Endometrium (tissue), 2 donors: ENCODE measurements at regions not wholly inside any gene's neighbourhood (a gene's known extent, or its start where the extent isn't known, plus 50 kb on each side); places are given as distances from the start of the nearest gene placed in this dataset.

ENCODE experiments used
- FAIRE-seq: peaks from 2 replicates; lab custom pipeline; 2012; peaks lifted over from hg19 to GRCh38; lab: Jason Lieb, UNC
- donor health status: control.
- donor health status: control.

GRCh38 chr20:22918286-22918983 is 116.7 kb upstream of the SSTR4 start:
- FAIRE-seq, result no peak

DNA sequence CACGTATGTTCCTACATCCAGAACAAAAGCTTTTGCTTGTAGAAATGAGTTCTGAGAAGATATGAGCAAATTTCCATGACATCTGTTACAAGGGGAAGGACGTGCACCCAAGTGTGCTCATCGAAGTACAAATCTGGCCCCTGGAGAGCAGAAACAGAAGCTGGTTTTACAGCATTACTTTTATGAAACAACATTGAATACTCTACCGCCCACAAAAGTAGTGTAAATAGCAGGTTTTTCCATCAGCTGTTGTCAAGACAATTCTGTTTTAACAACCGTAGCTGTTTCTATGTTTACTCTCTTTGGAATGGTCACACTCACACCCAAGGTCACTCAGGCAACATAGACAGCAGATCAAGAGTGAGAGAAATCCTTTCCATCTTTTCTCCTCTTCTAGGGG is 114.2 kb upstream of the SSTR4 start:
- no peak for FAIRE-seq

GRCh38 chr20:22921595-22922421 is 113.3 kb upstream of the SSTR4 start:
- no peak for FAIRE-seq

DNA sequence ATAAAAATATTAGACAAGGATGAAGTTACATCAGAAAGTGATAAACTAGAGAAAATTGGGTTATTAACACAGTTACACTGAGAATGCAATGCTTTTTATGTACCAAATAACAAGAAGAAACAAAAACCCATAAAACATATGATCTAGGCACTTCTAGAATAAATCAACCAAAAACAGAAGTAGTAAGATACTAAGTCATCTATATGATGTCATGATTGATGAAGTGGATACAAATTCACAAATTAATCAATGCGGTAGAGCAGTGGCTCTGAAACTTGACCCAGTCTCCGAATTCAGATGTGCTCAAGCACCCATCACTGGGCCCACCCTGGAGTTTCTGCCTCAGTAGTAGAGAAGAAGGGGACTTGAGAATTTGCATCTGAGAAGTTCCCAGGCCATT is 112.1 kb upstream of the SSTR4 start:
- no peak for FAIRE-seq

DNA sequence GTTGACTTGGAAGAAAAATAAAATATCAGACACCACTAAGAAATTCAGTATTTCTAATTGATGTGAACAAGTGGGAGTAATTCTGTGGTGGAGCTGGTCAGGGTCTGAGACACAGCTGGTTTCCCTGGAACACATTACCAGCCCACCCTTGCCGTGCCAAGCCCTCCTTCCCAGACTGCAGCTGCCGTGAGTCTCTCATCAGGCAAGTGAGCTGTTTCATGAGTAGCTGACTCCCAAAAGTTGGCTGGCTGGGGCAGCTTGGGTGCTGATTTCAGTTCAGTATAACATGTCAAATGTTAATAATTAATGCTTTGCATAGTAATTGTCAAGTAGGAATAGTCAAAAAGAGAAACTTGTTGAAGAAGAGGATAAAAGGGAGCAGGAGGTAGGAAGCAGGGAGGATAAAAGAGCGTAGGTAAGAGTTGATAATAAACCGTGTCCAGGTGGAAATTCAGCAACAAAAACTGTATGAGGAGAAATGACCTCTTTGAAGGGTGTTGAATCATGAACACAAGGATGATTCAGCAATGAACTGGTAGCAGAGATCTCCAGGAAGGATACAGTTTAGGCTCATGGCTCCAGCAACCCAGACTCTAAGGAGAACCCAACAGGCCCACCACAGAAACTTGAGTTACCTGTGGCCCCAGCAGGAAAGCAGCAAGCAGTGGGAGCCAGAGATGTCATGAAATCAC is 110.9 kb upstream of the SSTR4 start:
- FAIRE-seq, result no peak

- no peak for FAIRE-seq
These were observed 110.0 kb upstream of the SSTR4 start for GRCh38 chr20:22924949-22925612.

DNA sequence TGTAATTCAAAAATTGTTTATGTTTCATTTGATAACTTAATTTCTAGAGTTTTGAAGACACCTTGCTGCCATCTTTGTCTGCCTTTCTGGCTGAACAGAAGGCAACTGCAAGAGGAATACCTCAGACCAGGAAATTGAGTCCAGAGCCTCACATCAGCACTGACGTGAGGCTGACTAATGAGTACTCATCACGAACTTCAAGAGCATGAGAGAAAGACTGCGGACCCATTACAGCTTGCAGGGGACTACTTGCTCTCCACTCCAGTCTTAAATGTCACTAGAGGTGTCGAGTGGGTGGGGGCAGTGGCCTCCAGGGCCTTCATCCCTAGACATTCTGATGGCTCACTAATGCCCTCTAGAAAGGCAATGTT is 109.5 kb upstream of the SSTR4 start:
- FAIRE-seq, result no peak

- no peak for FAIRE-seq
These were observed 107.6 kb upstream of the SSTR4 start for GRCh38 chr20:22927537-22927936.

DNA sequence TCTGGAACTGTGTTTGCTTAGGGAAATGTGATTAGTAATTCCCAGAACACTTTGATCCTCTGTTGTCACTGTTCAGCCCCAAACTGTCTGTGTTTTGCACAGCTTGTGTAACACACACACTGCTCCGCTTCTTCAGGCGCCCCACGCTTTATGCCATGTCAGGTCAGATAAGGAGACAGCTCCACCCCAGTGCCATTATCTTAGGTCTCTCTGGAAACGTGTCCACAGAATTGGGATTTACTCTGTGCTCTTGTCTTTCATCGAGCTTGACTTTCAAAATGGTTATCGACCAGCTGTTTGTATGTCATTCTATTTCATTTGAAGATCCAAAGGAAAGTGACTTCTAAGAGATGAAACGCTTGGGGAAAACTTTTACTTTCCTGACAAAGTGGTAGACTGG is 106.4 kb upstream of the SSTR4 start:
- FAIRE-seq, result no peak

GRCh38 chr20:22929661-22930060 is 105.5 kb upstream of the SSTR4 start:
- no peak for FAIRE-seq

DNA sequence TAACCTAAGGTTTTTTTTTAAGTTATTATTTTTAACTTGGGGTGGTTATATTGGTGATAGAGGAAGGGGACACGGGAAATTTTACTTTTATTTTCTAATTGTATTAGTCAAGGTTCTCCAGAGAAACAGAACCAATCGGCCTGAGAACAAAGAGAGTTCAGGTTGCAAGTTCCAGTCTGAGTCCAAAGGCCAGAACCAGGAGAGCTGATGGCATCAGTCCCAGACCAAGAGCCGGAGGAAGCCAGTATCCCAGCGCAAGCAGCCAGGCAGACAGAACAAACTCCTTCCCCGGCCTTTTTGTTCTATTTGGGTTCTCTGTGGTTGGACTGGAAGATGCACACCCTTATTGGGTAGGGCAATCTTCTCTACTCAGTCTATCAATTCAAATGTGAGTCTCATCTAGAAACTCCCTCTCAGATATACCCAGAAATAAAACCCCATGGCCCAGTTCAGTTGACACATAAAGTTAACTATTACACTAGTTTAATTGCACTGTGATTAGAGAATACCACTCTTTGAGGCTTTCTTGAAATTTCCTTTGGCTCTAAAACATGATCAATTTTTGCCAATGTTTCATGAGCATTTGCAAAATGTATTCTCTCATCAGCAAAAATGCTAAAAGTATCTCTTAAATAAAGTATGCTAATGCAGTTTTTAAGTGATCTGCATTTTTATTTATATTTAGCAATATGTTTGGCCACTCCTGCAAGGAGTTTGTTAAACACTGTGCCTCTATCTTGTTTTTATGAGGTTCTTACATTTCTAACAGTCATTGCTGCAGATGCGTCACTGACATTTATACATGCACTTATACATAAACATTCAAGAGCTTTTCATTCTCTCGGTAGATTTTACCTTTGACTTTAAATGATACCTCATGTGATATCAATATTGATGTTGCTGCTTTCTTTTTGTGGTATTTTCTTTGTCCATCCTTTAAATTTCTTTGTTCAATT is 103.2 kb upstream of the SSTR4 start:
- FAIRE-seq, result no peak

GRCh38 chr20:22939181-22939580 is 95.9 kb upstream of the SSTR4 start:
- no peak for FAIRE-seq

GRCh38 chr20:22940350-22940749 is 94.8 kb upstream of the SSTR4 start:
- FAIRE-seq, result no peak

GRCh38 chr20:22941550-22941949 is 93.6 kb upstream of the SSTR4 start:
- no peak for FAIRE-seq

DNA sequence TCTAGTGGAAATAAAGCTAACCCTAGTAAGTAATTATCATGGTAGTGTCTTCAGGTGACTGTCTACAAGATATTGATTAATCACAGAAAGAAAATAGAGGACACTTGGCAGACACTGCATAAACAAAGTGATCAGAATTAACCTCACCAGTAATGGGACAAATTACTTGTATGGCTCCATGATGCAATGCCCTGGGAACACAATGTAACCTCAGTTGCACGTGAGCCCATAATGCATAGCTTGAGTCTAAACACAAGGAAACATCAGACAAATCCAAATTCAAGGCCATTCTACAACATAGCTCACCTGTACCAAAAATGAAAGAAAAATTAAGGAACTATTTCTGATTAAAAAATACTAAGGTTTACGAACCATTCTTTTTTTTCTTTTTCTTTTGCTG is 92.4 kb upstream of the SSTR4 start:
- FAIRE-seq, result no peak

DNA sequence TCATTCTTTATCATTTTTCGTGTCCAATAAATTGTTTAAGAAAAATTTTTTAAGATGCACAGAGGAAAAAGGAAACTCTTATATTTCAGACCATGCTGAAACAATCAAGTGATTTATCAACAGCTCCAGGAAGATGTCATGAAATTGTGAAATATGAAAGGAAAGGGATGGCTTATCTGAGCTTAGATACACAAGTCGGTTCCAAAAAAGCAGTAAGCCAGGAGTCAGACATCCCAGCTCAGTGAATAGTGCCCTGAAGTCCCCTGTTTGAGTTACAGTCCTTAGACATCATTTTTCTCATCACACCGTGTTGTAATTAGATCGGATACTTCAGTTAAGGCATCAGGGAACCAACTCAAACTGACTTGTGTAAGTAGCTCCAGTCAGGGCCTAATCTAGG is 91.0 kb upstream of the SSTR4 start:
- FAIRE-seq, result no peak

DNA sequence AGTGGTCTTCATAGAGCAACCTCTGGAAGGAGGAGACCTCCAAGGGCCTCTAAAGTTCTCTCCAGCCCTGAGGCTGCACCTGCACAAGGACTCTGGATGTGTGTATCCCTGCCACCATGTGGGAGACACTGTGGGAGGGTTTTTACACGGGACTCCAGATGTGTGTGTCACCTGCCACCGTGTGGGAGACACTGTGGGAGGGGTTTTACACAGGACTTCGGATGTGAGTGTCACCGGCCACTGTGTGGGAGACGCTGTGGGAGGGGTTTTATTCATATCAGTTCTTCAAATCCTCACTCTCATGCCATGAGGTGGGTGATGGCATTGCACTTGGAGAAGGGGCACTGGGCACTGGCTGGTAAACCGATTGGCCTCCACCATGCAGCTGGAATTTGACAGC is 90.2 kb upstream of the SSTR4 start:
- FAIRE-seq, result no peak

DNA sequence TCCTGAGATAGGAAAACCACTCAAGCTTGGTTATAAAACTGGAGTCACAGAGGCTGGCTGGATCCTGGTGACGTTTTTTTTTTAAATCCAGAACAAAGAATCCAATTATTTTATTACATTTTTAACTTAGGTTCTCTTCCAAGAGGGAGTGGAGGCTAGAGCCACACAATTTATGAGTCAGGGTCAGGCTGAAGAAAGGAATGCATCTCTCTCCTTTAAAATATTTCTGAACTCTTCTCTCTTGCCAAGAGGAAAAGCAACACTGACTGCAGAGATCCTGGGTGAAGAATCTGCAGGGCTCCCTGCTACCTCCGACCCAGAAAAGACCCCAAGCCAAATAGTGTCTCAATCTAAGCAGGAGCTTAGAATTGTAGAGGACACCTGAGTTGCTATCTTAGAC is 88.5 kb upstream of the SSTR4 start:
- no peak for FAIRE-seq

DNA sequence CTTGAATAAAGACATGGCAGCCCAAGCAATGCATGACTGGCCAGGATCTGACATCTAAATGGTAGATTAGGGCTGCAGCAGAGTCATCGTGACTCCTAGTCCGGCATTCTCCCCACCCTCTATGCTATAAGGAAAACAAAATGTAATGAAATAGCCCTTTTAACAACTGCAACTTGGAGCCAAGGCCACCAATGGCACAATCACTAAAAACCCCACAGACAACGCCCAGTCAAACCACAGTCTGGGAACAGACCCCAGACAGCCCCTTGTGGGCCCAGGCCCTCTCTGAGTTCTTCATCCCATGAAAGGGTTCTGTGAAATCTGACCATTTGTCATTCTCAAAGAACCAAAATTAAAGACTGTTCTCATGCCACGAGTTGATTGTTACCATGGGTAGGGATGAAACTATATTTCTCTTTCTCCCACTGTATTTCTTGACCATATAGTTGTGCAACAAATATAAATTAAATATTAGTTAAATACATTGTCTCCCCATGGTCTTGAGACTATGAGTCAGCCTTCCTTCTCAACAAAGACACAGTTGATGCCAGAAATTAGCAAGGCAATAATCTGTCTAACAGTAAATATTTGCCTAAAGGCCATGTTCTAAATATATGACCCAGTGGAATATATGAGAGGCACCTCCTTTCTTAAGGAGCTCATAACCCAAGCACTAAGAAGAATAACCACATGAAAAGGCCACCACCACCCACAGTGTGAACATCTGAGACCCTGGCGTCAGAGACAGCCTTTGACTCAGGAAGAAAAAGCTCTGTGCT is 85.6 kb upstream of the SSTR4 start:
- FAIRE-seq, result no peak

- no peak for FAIRE-seq
These were observed 83.1 kb upstream of the SSTR4 start for GRCh38 chr20:22951966-22952365.

- no peak for FAIRE-seq
These were observed 80.5 kb upstream of the SSTR4 start for GRCh38 chr20:22954661-22955060.
